ENCODE measurements at regions not wholly inside any gene's neighbourhood (a gene's known extent, or its start where the extent isn't known, plus 50 kb on each side); places are given as distances from the start of the nearest gene placed in this dataset.

- H3K4me3 ChIP-seq (replicated peaks; ENCODE audit: low read depth, low read length): no peak overlapping the region
- no peak for TF ChIP-seq CTCF (IDR thresholded peaks at IDR 0.05; ENCODE audit: low read length, missing control alignments)
- DNase-seq (ENCODE audit: low read depth): no peak
Measured at GRCh38 chr2:440403-440740, 152.5 kb upstream of the ALKAL2 start.

- no peak for TF ChIP-seq CTCF (IDR thresholded peaks at IDR 0.05; ENCODE audit: low read length, missing control alignments)
- H3K4me3 ChIP-seq (replicated peaks; ENCODE audit: low read depth, low read length): no peak overlapping the region
Measured at GRCh38 chr2:439556-440402, 151.9 kb upstream of the ALKAL2 start.

GRCh38 chr2:439077-439476, 151.2 kb upstream of the ALKAL2 start:
- TF ChIP-seq CTCF (IDR thresholded peaks at IDR 0.05; ENCODE audit: low read length, missing control alignments): no peak
- H3K4me3 ChIP-seq (replicated peaks; ENCODE audit: low read depth, low read length): no peak overlapping the region
- no peak for DNase-seq (ENCODE audit: low read depth)

More at GRCh38 chr2:439556-440402, 151.9 kb upstream of the ALKAL2 start:
- DNase-seq (ENCODE audit: low read depth): no peak

- no peak for TF ChIP-seq CTCF (IDR thresholded peaks at IDR 0.05; ENCODE audit: low read length, missing control alignments)
- no peak for DNase-seq (ENCODE audit: low read depth)
- H3K4me3 ChIP-seq (replicated peaks; ENCODE audit: low read depth, low read length): no peak overlapping the region
Measured at GRCh38 chr2:437756-438393, 150.0 kb upstream of the ALKAL2 start.

- DNase-seq (ENCODE audit: low read depth): no peak
- TF ChIP-seq CTCF (IDR thresholded peaks at IDR 0.05; ENCODE audit: low read length, missing control alignments): no peak
- no peak overlapping the region for H3K4me3 ChIP-seq (replicated peaks; ENCODE audit: low read depth, low read length)
Measured at GRCh38 chr2:437180-437579, 149.3 kb upstream of the ALKAL2 start.

GRCh38 chr2:436205-436604, 148.3 kb upstream of the ALKAL2 start:
- H3K4me3 ChIP-seq (replicated peaks; ENCODE audit: low read depth, low read length): no peak overlapping the region
- TF ChIP-seq CTCF (IDR thresholded peaks at IDR 0.05; ENCODE audit: low read length, missing control alignments): no peak
- DNase-seq (ENCODE audit: low read depth): no peak

Measured in fibroblast of pulmonary artery (primary cell).